HEK293 (cell line): ENCODE measurements at regions not wholly inside any gene's neighbourhood (a gene's known extent, or its start where the extent isn't known, plus 50 kb on each side); places are given as distances from the start of the nearest gene placed in this dataset.
A peak's percentile ranks its signal among the peaks of the same experiment; 100 is the strongest.

Experiments
- CTCF ChIA-PET: fragments of 350-600 bp; formaldehyde crosslinking; extraction: SDS; loops from one replicate; lab custom pipeline; 2021; ENCODE audit warnings: antibody characterized with exemption; lab: Yijun Ruan, JAX
- POLR2A ChIA-PET: fragments of 300-600 bp; formaldehyde crosslinking; extraction: SDS; loops from one replicate; lab custom pipeline; 2020; ENCODE audit warnings: antibody characterized with exemption, inconsistent platforms; lab: Yijun Ruan, JAX
- H3K27ac ChIP-seq: fragments of 200-500 bp; sonication (Bioruptor generic); 2 replicates; pipeline ENCODE4 v1.5.1; 2014; ENCODE audit warnings: low read depth, low read length, control low read depth, inconsistent platforms; ENCODE audit errors: extremely low read depth
- H3K36me3 ChIP-seq, 2 experiments: fragments of 200-500 bp in 1 of 2; sonication (Bioruptor generic) in 1 of 2; 1 replicate in 1 of 2; 2 replicates in 1 of 2; pipeline ENCODE4 v1.5.1; 2014 to 2017; ENCODE audit warnings: inconsistent platforms in 2 of 2, low read length in 2 of 2; ENCODE audit not compliant: control insufficient read depth in 2 of 2, insufficient read depth in 1 of 2
- H3K4me1 ChIP-seq: fragments of 200-500 bp; sonication (Bioruptor generic); 2 replicates; pipeline ENCODE4 v1.5.1; 2014; ENCODE audit warnings: mild to moderate bottlenecking, low read length, inconsistent platforms; ENCODE audit not compliant: control insufficient read depth, insufficient read depth
- H3K4me3 ChIP-seq: 2 replicates; pipeline ENCODE4 v1.5.1; 2011; ENCODE audit warnings: low read depth, mild to moderate bottlenecking, control low read depth, low read length, moderate library complexity
- H3K9me3 ChIP-seq: fragments of 200-500 bp; sonication (Bioruptor generic); 2 replicates; pipeline ENCODE4 v1.5.1; 2014; ENCODE audit warnings: low read depth, low read length, inconsistent platforms; ENCODE audit not compliant: control insufficient read depth, insufficient read depth
- AEBP2 ChIP-seq: fragments of 450-650 bp; formaldehyde crosslinking; IDR thresholded peaks from 2 replicates; pipeline ENCODE4 v1.5.1; 2016; ENCODE audit warnings: missing biosample characterization, missing genetic modification characterization, borderline replicate concordance
- EGR2 ChIP-seq: fragments of 450-650 bp; formaldehyde crosslinking; IDR thresholded peaks from 2 replicates; pipeline ENCODE4 v1.5.1; 2016; ENCODE audit warnings: low read depth, missing biosample characterization, missing genetic modification characterization
- ELK4 ChIP-seq: IDR thresholded peaks from 2 replicates; pipeline ENCODE4 v1.6.1; 2011; ENCODE audit warnings: mild to moderate bottlenecking, low read depth, low read length, borderline replicate concordance
- GLI4 ChIP-seq: fragments of 450-650 bp; formaldehyde crosslinking; IDR thresholded peaks from 2 replicates; pipeline ENCODE4 v1.5.1; 2016; ENCODE audit warnings: missing biosample characterization, missing genetic modification characterization
- MYNN ChIP-seq: fragments of 450-650 bp; formaldehyde crosslinking; IDR thresholded peaks from 2 replicates; pipeline ENCODE4 v1.5.1; 2016; ENCODE audit warnings: missing biosample characterization, missing genetic modification characterization, borderline replicate concordance
- OSR2 ChIP-seq: fragments of 450-650 bp; formaldehyde crosslinking; IDR thresholded peaks from 2 replicates; pipeline ENCODE4 v1.5.1; 2016; ENCODE audit warnings: missing biosample characterization, missing genetic modification characterization
- TCF7L2 ChIP-seq: IDR thresholded peaks from 2 replicates; pipeline ENCODE4 v1.6.1; 2011; ENCODE audit warnings: low read depth, mild to moderate bottlenecking, inconsistent platforms, low read length, moderate library complexity, borderline replicate concordance
- YY2 ChIP-seq: fragments of 450-650 bp; formaldehyde crosslinking; IDR thresholded peaks from 2 replicates; pipeline ENCODE4 v1.5.1; 2016; ENCODE audit warnings: missing biosample characterization, missing genetic modification characterization
- ZBTB49 ChIP-seq: fragments of 450-650 bp; formaldehyde crosslinking; IDR thresholded peaks from 2 replicates; pipeline ENCODE4 v1.5.1; 2016; ENCODE audit warnings: missing biosample characterization, missing genetic modification characterization, low read depth
- ZBTB8A ChIP-seq: fragments of 450-650 bp; formaldehyde crosslinking; IDR thresholded peaks from 2 replicates; pipeline ENCODE4 v1.5.1; 2016; ENCODE audit warnings: missing biosample characterization, missing genetic modification characterization
- ZFHX2 ChIP-seq: fragments of 450-650 bp; formaldehyde crosslinking; conservative IDR thresholded peaks from 2 replicates; pipeline ENCODE4 v1.5.1; 2016; ENCODE audit warnings: missing biosample characterization, missing genetic modification characterization
- ZNF19 ChIP-seq: fragments of 450-650 bp; formaldehyde crosslinking; IDR thresholded peaks from 2 replicates; pipeline ENCODE4; 2016; ENCODE audit warnings: missing biosample characterization, missing genetic modification characterization, low read depth
- ZNF221 ChIP-seq: fragments of 450-650 bp; formaldehyde crosslinking; IDR thresholded peaks from 2 replicates; pipeline ENCODE4 v1.5.1; 2017; ENCODE audit warnings: missing biosample characterization, missing genetic modification characterization, borderline replicate concordance
- ZNF239 ChIP-seq: fragments of 450-650 bp; formaldehyde crosslinking; IDR thresholded peaks from 2 replicates; pipeline ENCODE4 v1.5.1; 2016; ENCODE audit warnings: missing biosample characterization, missing genetic modification characterization
- ZNF341 ChIP-seq: fragments of 450-650 bp; formaldehyde crosslinking; IDR thresholded peaks from 2 replicates; pipeline ENCODE4; 2016; ENCODE audit warnings: low read depth, missing biosample characterization, missing genetic modification characterization
- ZNF449 ChIP-seq: fragments of 450-650 bp; formaldehyde crosslinking; IDR thresholded peaks from 2 replicates; pipeline ENCODE4 v1.5.1; 2017; ENCODE audit warnings: missing biosample characterization, mild to moderate bottlenecking, missing genetic modification characterization, moderate library complexity
- ZNF518A ChIP-seq: fragments of 450-650 bp; formaldehyde crosslinking; conservative IDR thresholded peaks from 2 replicates; pipeline ENCODE4 v1.5.1; 2016; ENCODE audit warnings: low read depth, missing biosample characterization, missing genetic modification characterization
- ZNF521 ChIP-seq: fragments of 450-650 bp; formaldehyde crosslinking; IDR thresholded peaks from 2 replicates; pipeline ENCODE4 v1.5.1; 2017; ENCODE audit warnings: missing biosample characterization, mild to moderate bottlenecking, missing genetic modification characterization
- ZNF621 ChIP-seq: fragments of 450-650 bp; formaldehyde crosslinking; IDR thresholded peaks from 2 replicates; pipeline ENCODE4 v1.5.1; 2017; ENCODE audit warnings: missing biosample characterization, missing genetic modification characterization
- ZNF623 ChIP-seq: fragments of 450-650 bp; formaldehyde crosslinking; IDR thresholded peaks from 2 replicates; pipeline ENCODE4 v1.5.1; 2016; ENCODE audit warnings: missing biosample characterization, missing genetic modification characterization
- ZXDB ChIP-seq: fragments of 450-650 bp; formaldehyde crosslinking; IDR thresholded peaks from 2 replicates; pipeline ENCODE4 v1.5.1; 2016; ENCODE audit warnings: missing biosample characterization, missing genetic modification characterization

GRCh38 chr11:128397362-128397761 lies 190.0 kb downstream of the ETS1 start (continued):
- no peak for TF ChIP-seq ZBTB49 (tag by site-specific recombination)
- no peak for TF ChIP-seq ZNF19 (tag by site-specific recombination)
- no peak for TF ChIP-seq ELK4
- no peak for TF ChIP-seq ZNF221 (tag by site-specific recombination)
- TF ChIP-seq ZNF623 (tag by site-specific recombination) = no peak
- TF ChIP-seq ZXDB (tag by site-specific recombination) = no peak
- TF ChIP-seq ZNF621 (tag by site-specific recombination) = no peak
- no peak for TF ChIP-seq ZNF341 (tag by site-specific recombination)
- TF ChIP-seq, all 188 proteins: peak for 0

GRCh38 chr11:128394431-128395089 lies 192.8 kb downstream of the ETS1 start:
- H3K27ac ChIP-seq = no peak overlapping the region
- POLR2A ChIA-PET = no interaction called here
- CTCF ChIA-PET = interaction anchor here (0.8 kb wide), 1 partner anchor 58 kb away, joined by 3 read pairs; no protein-coding TSS in a partner anchor
- TF ChIP-seq ZBTB8A (tag by site-specific recombination) = no peak
- peak; percentile 49 for TF ChIP-seq EGR2 (tag by site-specific recombination)
- no peak for TF ChIP-seq GLI4 (tag by site-specific recombination)
- TF ChIP-seq ZFHX2 (tag by site-specific recombination) = peak; percentile 79
- no peak for TF ChIP-seq ZNF518A (tag by site-specific recombination)
- TF ChIP-seq YY2 (tag by site-specific recombination) = no peak
- no peak overlapping the region for H3K4me3 ChIP-seq
- no peaks in the 10 kb centered on the region; the same call in 1 of the 2 replicates for H3K4me1 ChIP-seq
- H3K36me3 ChIP-seq = no peaks in the 10 kb centered on the region
- H3K9me3 ChIP-seq = no peaks in the 10 kb centered on the region

- CTCF ChIA-PET = interaction anchor here (0.9 kb wide), 1 partner anchor 440 kb away, joined by 3 read pairs; no protein-coding TSS in a partner anchor
- Histone ChIP-seq H3K9me3 (no peaks in the 10 kb centered on the region), H3K4me1 (peaks cover 7% of the 10 kb centered on the region), H3K4me3 (no peak overlapping the region), H3K36me3 (no peaks in the 10 kb centered on the region), H3K27ac (no peak overlapping the region)
- POLR2A ChIA-PET = interaction anchor here (1.1 kb wide), 1 partner anchor 13 kb away, joined by 3 read pairs; no protein-coding TSS in a partner anchor
- TF ChIP-seq AEBP2 (tag by site-specific recombination) (no peak), ZNF521 (tag by site-specific recombination) (no peak), EGR2 (tag by site-specific recombination) (no peak), TCF7L2 (no peak), MYNN (no peak), ZNF449 (tag by site-specific recombination) (no peak), OSR2 (tag by site-specific recombination) (no peak), ZNF239 (tag by site-specific recombination) (no peak)
These were observed 195.1 kb downstream of the ETS1 start for GRCh38 chr11:128392259-128392658.
